NCI-H748 (cell line): ENCODE measurements at regions not wholly inside any gene's neighbourhood (a gene's known extent, or its start where the extent isn't known, plus 50 kb on each side); places are given as distances from the start of the nearest gene placed in this dataset.
"Not testable (repeated sequence)": the region's sequence is repeated elsewhere in the genome, so short reads cannot be mapped to it uniquely, and the experiment has no call there.

Source experiments
- DNase-seq: peaks from one replicate; lab custom pipeline; 2025; ENCODE audit not compliant: unreplicated experiment; lab: John Stamatoyannopoulos, UW

- no peak for DNase-seq
These were observed 683.2 kb upstream of the IGFBP3 start for GRCh38 chr7:46604241-46604661.

DNA sequence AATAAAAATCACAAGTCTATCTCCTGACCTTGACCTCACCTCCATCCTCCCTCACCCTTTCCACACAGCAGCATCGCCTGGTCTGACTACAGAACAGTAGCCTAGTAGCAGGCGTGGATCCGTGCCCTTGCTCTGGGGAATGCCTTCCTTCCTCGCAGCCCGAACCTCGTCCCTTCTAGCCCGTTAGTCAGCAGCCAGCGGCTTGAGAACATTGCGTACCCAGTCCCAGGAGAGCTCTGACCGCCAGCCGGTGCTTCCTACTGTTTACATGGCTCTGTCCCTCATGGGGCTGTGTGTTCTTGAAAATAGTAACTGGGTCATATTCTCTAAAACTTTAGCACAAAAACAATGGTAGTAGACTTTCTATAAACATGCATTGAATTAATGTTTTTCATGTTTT, 682.7 kb upstream of the IGFBP3 start:
- DNase-seq: no peak

DNA sequence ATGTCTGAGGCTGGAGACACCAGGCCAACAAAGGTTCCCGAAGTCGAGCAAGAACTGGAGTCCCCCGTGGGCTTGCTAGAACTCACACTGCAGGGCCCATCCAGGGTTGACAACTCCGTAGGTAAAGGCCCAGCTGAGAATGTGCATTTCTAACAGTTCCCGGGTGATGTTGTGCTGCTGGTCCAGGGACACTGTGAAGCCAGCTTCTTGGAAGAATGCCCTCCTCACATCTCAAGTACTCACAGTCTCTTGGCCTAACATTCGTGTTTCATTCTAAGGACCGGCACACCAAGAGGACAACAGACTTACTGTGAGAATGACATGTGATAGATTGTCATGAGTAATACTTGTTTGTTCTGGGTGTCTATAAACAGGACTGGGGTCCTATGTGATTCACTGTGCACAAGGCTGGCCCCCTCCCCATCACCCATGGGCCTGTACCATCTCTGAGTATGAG, 682.3 kb upstream of the IGFBP3 start:
- no peak for DNase-seq

- DNase-seq: no peak
These were observed 679.3 kb upstream of the IGFBP3 start for GRCh38 chr7:46600340-46600739.

- DNase-seq: not testable (repeated sequence)
These were observed 673.8 kb upstream of the IGFBP3 start for GRCh38 chr7:46594831-46595230.

- DNase-seq: peak; percentile 55
These were observed 670.1 kb upstream of the IGFBP3 start for GRCh38 chr7:46590918-46591905.

GRCh38 chr7:46589286-46589685, 668.2 kb upstream of the IGFBP3 start:
- DNase-seq: peak; percentile 23

DNA sequence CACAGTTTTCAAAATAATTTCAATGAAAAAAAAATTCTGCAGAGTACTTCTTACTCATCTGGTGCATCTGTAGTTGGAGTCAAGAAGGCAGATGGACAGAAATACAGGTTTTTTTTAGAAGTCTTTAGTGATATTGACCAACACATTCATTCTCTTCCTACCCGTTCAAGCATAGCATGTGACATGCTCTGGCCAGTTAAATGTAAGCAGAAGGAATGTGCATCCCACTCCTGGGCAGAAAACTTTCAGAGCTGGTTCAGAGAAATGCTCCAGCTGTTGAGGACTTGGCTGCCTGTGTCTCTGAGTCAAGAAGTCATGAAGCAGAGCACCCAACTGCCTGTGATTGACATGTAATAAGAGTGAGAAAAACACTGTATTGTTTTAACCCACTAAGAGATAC, 665.3 kb upstream of the IGFBP3 start:
- DNase-seq: no peak

GRCh38 chr7:46583656-46584055, 662.6 kb upstream of the IGFBP3 start:
- DNase-seq: no peak

- DNase-seq: no peak
These were observed 660.2 kb upstream of the IGFBP3 start for GRCh38 chr7:46581268-46581667.

- no peak for DNase-seq
These were observed 659.7 kb upstream of the IGFBP3 start for GRCh38 chr7:46580766-46581165.

DNA sequence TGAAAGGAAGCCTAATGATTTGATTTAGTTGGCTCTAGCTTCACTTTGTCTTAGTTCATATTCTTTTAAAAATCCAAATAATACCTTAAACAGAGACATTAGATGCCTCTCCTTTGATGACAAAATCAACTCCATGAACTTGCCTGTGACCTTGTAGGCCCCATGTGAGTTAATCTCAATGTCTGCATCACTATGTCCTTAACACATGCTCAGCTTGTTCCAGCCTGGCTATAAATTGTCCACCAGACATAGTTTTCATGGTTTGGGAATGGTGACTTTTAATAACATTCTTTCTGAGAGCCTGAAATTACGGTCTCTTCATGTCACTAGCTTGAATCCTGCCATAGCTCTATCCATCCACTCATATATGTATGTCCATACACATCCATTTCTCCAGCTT, 656.3 kb upstream of the IGFBP3 start:
- DNase-seq: no peak

GRCh38 chr7:46576950-46577349, 655.9 kb upstream of the IGFBP3 start:
- DNase-seq: no peak

DNA sequence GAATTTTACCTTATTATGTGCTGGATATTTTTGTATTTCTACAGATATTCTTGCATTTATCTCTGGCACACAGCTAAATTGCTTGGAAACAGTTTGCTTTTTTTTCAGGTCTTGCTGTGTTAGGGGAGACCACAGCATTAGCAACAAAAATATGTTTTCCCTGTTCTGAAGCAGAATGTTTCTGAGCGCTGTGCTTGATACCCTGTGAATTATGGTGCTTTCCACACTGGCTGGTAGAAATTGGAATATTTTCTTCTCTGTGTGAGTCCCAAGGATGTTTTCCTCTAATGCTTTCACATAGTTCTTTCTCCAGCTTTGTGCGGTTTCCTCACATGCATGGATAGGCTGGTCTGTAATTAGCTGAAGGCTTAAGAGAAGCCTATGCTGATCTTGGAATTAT, 651.6 kb upstream of the IGFBP3 start:
- DNase-seq: no peak

- no peak for DNase-seq
These were observed 650.9 kb upstream of the IGFBP3 start for GRCh38 chr7:46571996-46572395.

DNA sequence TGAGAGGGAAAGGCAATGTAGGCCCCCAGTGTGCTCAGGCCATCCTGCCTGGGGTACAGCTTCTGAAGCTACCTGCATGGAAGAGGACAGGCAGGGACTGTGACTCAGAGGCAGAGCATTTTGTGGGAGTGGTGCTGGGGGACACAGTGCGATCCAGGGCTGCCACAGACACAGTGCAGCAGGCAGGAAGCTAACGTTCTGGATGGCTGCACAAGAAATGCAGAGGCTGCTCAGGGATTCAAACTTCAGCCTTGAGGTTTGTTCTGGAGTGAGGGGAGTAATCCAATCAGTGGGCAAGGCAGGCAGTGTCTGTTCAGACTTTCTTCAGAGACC, 648.0 kb upstream of the IGFBP3 start:
- no peak for DNase-seq

GRCh38 chr7:46568420-46569132, 647.5 kb upstream of the IGFBP3 start:
- DNase-seq: no peak

DNA sequence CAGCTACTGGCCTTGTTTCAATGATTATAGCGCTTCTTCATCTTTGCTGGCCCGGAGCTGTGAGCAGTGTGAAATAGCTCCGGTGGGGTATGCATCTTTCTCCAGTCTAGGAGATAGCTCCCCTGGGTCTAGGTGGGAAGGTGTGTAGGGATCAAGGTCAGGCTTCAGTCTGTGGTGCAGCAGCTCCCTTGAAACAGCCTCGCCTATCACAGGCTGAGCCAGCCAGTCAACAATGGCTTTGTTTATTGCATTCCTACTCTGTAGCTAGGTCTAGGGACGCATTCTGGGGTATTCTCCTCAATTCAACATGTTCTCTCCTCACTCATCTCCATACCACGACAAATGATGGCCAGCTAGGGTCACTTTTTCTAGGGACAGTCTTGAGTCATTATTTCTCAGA, 646.8 kb upstream of the IGFBP3 start:
- no peak for DNase-seq

DNA sequence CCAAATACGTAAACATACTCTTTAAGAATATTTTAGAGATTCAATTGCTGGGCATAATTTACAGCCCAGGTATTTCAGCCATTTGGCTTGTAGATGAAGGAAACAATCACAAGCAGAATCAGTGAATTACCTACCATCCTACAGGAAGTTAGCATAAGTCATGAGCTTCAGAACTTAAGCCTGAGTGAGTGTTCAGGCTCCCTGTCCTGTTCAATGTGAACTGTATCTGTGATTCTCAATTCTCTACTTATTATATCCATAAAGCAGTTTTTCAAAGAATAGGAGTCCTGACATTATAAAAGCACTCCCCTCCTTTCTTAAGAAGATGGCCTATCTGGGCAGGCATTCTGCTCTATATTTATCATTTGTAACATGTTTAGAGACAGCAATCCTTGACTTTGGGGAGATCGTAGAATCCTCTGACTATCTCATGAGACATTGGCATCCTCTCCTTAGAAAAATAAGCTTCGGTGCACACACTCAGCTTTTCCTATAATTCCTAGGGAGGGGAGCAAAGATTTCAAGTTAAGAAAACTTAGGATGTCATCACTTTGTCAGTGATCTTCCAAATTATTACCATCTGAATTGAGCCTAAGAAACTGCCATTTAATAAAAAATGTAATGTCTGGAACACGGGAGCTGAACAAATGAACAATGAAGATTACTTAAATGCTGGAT, 645.2 kb upstream of the IGFBP3 start:
- no peak for DNase-seq

DNA sequence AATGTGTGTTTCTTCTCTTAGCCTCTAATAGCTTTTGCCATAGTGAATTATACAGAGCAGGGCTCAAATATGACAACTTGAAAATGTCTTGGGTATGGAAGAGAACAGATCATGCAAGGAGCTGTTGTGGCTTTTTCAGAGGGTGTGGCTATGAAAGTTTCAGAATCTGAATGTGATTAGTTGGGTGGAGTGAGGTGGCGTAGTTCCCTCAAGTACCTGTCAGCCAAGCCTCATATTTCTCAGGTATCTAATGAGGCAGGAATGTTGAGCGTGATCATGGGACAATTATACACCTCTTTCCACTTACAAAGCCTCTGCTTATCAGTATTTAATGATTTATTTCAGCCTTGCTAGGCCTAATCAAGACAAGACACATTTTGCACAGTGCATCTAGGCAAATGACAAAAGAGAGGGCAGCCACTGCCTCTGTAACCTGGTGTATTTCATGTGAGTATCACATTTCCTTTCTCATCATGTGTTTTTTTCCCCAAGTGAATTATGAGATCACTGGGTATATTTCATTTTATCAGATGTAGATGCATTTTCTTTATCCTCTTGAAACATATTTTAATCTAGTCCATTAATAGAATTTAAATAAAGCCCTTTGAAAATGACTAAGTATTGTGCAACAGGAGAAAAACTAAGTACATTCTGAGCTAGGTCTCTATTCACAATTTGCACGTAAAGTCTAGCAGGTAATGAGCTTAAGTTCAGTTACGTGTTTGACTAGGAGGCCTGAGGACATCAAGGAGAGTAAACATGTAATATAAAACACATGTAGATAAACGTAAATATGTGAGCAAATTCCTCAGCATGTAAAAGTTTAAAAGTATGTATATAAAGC, 644.4 kb upstream of the IGFBP3 start:
- DNase-seq: no peak
